GM12891 (cell line): ENCODE measurements at regions not wholly inside any gene's neighbourhood (a gene's known extent, or its start where the extent isn't known, plus 50 kb on each side); places are given as distances from the start of the nearest gene placed in this dataset.

Experiments
- PAX5 ChIP-seq: IDR thresholded peaks from 2 replicates; pipeline ENCODE4 v1.6.1; 2011; ENCODE audit warnings: low read length, moderate library complexity, mild to moderate bottlenecking; ENCODE audit not compliant: insufficient read depth, severe bottlenecking
- POLR2A ChIP-seq: IDR thresholded peaks from 2 replicates; pipeline ENCODE4 v1.6.1; 2011; ENCODE audit warnings: low read depth, low read length, control low read depth
- POLR2AphosphoS5 ChIP-seq: IDR thresholded peaks from 2 replicates; pipeline ENCODE4 v1.6.1; 2011; ENCODE audit warnings: low read depth, low read length, control low read depth
- POU2F2 ChIP-seq: IDR thresholded peaks from 2 replicates; pipeline ENCODE4 v1.6.1; 2011; ENCODE audit warnings: low read depth, mild to moderate bottlenecking, control low read depth, low read length, moderate library complexity
- SPI1 ChIP-seq: IDR thresholded peaks from 2 replicates; pipeline ENCODE4 v1.6.1; 2011; ENCODE audit warnings: low read depth, low read length, control low read depth
- TAF1 ChIP-seq: IDR thresholded peaks from 2 replicates; pipeline ENCODE4 v1.6.1; 2011; ENCODE audit warnings: low read depth, low read length, control low read depth

DNA sequence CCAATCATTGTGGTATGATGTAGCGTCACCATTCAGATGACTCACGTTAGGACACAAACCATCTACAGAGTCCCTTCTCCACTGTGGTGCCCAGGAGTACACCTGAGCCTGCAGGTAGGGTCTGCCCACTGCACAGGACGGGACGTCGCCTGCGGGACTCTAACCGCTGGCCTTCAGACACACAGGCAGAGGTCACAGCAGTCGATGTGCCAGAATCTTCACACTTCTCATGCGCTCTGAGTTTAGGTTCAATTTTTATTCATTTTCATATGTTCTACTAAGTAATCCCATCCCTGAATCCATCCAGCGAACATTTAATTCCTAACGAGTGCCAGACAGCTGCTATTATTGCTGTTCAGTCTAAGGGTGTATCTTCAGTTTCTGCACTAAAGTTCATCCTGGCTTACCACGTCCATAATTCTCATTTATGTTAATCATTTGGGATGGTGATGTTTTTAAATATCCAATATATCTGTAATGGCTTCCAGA, 73.3 kb downstream of the CXCL12 start:
- TF ChIP-seq POLR2A, result no peak
- no peak for TF ChIP-seq TAF1
- no peak for TF ChIP-seq POLR2AphosphoS5
- TF ChIP-seq SPI1, result no peak
- TF ChIP-seq PAX5, result no peak
- no peak for TF ChIP-seq POU2F2
